GM10266 (cell line): ENCODE measurements at regions not wholly inside any gene's neighbourhood (a gene's known extent, or its start where the extent isn't known, plus 50 kb on each side); places are given as distances from the start of the nearest gene placed in this dataset.

Source experiments
- DNase-seq: peaks from one replicate; pipeline ENCODE4 v3.0.0; 2012; ENCODE audit errors: extremely low spot score
- CTCF ChIP-seq: IDR thresholded peaks from 2 replicates; pipeline ENCODE4 v1.5.1; 2012; ENCODE audit warnings: mild to moderate bottlenecking, low read depth; ENCODE audit not compliant: control insufficient read depth, insufficient read depth; ENCODE audit errors: missing control alignments

DNA sequence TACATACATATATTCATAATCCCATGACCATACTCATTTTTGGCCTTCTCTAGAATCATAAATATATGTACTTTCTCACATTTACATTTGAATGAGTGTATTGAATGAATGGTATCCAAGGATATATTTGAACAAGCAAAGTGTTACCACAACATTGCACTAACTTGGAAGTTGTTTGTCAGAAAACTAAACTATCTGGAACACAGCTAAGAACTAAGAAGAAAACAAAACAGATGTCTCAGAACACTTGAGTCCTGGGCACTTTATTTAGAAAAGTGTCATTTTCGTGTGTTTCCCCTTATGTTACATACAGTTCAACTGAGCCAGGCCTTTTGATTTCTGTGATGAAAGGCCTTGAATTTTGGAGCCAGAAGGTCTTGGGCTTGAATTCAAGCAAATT is 466.7 kb upstream of the FAT1 start:
- TF ChIP-seq CTCF = no peak

GRCh38 chr4:187191676-187192075 is 468.0 kb upstream of the FAT1 start:
- no peak for DNase-seq
- TF ChIP-seq CTCF = no peak

More for the DNA sequence above, 466.7 kb upstream of the FAT1 start:
- DNase-seq = no peak

DNA sequence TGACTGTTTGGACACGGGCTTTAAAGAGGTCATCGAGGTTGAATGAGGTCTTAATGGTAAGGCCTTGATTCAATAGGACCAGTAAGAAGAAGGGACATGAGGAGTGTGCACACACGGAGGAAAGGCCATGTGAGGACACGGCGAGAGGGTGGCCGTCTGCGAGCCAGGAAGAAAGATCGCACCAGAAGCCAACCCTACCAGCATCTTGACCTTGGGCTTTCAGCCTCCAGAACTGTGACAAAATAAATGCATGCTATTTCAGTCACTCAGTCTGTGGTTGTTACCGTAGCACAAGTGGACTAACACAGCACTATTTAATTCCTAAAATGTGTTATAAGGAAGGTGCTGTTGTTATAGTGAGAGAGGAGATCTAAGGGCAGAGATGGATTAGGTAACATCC is 468.6 kb upstream of the FAT1 start:
- no peak for TF ChIP-seq CTCF
- DNase-seq = no peak

- no peak for DNase-seq
- no peak for TF ChIP-seq CTCF
Observed at GRCh38 chr4:187193141-187193540, 469.5 kb upstream of the FAT1 start.

DNA sequence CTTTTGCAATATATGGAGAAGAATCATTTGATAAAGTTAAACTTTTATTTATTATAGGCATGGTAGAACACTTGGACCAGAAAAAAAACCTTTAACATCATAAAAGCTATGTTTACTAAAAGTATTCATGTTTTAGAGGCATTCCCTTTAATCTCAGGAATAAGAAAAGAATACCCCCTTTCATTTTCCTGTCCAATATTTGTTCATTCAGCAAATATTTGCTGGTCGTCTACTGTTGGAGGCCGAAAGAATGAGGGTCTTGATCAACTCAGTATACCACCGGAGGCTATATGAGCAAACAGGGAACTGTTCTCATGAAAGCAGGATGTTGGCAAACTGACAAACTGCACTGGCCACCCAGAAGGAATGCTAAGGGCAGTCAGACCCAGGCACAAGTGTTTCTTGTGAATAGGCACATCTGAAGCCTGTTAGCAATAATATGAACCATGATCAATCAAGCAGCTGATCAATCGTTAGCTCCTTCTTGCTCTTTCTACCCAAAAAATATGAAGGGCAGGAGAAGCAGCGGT is 480.8 kb upstream of the FAT1 start:
- no peak for DNase-seq
- no peak for TF ChIP-seq CTCF

DNA sequence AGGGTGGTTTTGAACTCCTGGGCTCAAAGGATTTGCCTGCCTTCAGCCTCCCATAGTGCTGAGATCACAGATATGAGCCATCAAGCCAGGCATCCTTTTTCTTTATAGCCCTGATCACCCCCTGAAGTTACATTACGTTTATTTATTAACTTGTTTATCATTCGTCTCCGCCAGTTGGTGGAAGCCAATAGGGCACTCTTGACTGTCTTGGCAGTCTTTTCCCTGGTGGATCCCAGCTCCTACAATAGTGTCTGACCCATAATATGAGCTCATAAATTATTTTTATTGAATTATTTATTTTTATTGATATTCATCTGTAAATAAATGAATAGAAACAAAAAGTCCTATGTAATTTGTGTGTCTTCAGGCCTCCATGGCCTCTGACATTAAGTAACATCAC is 484.3 kb upstream of the FAT1 start:
- DNase-seq = no peak
- no peak for TF ChIP-seq CTCF

DNA sequence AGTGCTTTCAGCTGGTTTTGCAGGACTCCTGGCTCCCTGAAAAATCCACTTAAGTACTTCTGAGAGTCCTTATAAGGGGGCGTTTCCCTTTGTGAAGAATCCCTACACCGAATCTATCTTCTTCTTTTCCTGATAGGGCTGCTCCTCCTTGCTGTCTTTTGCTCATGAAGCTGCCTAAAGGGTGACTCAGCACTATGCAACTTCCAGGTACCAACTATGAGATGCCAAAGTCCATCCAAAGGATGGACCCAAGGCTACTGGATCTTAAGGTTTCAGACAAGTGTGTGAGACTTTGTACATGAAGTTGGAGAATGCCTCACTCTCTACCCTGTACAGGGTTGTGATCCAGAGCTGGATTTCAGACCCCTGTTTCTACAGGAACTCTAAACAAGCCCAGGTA is 485.0 kb upstream of the FAT1 start:
- no peak for DNase-seq
- TF ChIP-seq CTCF = no peak
